Left forelimb (tissue), 1 donor: ENCODE measurements at regions not wholly inside any gene's neighbourhood (a gene's known extent, or its start where the extent isn't known, plus 50 kb on each side); places are given as distances from the start of the nearest gene placed in this dataset.
"Not testable (repeated sequence)": the region's sequence is repeated elsewhere in the genome, so short reads cannot be mapped to it uniquely, and the experiment has no call there.

Experiments used
- DNase-seq: peaks from one replicate; pipeline ENCODE4 v3.0.0-alpha.2; 2018; ENCODE audit warnings: low spot score

DNA sequence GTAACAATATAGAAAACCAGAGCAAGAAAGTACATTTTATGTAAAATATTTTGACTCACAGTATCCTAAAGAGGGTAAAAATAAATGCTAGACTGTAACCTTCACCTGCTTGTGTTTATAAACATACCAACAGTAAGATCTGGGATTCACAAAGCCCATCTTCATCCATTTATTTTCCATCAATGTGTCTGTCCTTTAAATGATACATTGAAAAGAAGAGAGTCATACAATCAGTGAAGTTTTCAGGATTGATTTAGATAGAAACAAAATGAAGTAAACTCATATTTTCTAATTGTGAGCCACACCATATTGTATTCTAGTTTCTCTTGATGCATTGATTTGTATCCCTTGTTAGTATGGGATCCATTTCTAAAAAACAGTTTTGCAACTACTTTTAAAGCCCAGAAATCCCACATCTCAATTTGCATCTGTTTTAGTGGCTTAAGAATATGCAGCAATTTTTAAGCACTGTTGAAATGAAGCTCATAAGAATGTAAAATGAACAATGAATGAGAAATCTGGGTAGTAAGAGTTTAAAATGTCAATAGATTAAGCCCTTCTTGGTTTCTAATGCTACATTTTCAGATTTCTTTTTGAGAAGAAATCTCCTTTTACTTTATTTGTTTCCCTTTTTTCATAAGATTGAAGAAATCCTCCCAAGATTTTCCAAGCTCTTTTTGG is 548.1 kb upstream of the ADGRL2 start:
- DNase-seq = no peak

DNA sequence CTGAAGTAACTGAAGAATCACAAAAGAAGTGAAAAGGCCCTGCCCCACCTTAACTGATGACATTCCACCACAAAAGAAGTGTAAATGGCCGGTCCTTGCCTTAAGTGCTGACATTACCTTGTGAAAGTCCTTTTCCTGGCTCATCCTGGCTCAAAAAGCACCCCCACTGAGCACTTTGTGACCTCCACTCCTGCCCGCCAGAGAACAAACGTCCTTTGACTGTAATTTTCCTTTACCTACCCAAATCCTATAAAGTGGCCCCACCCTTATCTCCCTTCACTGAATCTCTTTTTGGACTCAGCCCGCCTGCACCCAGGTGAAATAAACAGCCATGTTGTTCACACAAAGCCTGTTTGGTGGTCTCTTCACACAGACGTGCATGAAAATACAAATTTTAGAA is 549.9 kb upstream of the ADGRL2 start:
- DNase-seq = not testable (repeated sequence)

DNA sequence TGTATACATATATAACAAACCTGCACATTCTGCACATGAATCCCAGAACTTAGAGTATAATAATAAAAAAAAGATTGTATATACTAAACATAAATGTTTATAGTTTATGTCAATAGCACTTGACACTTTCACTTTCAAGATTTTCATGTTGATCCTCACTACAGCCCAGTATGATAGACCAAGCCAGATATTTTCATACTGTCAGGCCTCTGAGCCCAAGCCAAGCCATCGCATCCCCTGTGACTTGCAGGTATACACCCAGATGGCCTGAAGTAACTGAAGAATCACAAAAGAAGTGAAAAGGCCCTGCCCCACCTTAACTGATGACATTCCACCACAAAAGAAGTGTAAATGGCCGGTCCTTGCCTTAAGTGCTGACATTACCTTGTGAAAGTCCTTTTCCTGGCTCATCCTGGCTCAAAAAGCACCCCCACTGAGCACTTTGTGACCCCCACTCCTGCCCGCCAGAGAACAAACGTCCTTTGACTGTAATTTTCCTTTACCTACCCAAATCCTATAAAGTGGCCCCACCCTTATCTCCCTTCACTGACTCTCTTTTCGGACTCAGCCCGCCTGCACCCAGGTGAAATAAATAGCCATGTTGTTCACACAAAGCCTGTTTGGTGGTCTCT is 555.5 kb upstream of the ADGRL2 start:
- DNase-seq = not testable (repeated sequence)

DNA sequence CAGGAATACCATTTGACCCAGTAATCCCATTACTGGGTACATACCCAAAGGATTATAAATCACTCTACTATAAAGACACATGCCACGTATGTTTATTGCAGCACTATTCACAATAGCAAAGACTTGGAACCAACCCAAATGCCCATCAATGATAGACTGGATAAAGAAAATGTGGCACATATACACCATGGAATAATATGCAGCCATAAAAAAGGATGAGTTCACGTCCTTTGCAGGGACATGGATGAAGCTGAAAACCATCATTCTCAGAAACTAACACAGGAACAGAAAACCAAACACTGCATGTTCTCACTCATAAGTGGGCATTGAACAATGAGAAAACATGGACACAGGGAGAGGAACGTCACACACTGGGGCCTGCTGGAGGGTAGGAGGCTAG is 556.1 kb upstream of the ADGRL2 start:
- not testable (repeated sequence) for DNase-seq

DNA sequence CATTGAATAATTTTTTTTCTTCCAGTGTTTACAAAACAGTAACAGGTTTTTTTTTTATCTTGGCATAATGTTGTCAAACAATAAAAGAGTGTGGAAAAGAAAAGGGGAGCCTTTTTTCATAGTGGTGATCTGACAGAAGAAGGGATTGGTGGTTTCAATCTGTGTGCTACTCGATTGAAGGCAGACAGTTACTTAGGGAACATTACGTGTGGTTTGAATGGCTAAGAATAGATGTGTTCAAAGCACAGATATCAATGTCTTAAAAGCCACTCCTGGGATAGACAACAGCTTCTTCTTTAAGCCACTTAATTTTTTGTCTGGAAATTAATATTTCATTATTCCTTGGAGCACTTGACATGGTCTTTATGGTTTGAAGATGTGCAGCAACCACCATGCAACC is 558.6 kb upstream of the ADGRL2 start:
- no peak for DNase-seq

DNA sequence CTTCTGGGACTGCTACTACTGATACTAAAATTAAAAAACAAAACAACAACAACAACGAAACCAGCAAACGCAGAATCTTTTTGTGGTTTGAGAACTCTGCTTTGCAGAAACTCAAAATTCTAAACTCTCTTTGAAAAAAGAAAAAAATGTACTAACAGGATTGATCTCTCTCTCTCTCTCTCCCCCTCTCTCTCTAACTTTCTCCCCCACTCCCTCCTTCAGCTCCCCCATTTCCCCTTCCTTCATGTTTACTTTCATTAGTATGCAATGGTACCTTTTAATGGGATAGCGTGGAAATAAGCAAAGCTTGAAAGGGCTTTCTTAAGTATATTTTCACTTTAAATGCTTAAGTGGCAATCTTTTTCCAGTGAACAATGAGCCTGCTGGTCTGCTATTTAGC is 562.6 kb upstream of the ADGRL2 start:
- no peak for DNase-seq

DNA sequence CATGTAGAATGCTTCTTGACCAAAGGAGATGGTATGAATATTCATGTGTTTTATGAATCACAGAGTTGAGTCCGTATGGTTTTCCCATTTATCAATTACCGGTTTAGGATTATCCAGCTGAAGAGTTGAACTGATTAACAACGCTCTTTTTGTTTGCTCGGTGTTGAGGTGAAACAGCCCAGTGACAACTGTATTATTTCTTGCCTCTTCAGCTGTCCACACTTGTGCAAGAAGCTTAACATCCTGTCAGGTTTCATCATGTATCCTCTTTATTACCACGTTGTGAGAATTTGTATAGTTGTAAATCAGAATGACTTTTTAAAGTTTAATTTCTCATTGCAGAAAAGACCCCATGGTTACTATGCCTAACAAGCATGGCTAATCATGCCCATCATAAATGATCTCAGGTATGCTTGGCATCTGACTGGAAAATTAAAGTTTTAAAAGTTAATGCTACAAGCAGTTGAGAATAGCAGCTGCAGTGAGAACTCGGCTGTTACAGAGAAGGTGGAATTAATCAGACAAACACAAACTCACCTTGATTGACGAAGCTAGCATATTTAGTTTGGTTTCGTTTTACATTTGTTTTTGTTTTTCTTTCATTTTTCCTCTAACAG is 563.2 kb upstream of the ADGRL2 start:
- DNase-seq = no peak

DNA sequence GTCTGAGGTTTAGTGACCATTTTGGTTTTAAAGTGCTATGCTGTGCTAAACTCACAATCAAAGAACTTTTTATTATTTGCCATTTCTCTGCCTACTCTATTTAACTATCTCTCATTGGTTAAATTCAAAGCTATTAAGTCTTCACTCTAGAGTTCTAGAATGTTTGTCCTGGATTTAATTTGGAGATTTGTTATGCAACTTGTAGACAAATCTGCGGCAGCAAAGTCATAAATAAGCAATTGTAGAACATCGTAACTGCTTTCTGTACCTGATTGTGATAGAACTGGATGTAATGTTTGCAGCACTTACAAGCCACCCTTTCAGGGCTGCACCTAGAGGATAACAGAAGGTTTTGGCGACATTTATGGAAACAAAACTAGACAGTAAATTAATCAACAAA is 566.5 kb upstream of the ADGRL2 start:
- no peak for DNase-seq

DNA sequence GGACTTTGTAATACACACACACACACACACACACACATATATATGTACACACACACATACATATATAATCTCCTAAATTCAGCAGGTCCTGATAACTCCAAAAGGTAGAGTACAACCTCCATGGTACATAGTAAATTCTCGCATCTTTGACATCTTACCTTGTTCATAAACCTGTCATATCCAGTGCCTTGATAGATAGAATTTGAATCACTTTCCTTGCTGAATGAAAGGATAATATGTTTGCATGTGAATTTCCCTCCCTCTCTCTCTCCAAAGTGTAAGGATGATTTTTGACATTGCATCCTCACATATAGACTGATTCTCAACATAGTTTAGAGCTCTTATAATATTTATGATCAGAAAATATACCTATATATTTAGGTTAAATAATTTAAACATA is 567.1 kb upstream of the ADGRL2 start:
- no peak for DNase-seq

DNA sequence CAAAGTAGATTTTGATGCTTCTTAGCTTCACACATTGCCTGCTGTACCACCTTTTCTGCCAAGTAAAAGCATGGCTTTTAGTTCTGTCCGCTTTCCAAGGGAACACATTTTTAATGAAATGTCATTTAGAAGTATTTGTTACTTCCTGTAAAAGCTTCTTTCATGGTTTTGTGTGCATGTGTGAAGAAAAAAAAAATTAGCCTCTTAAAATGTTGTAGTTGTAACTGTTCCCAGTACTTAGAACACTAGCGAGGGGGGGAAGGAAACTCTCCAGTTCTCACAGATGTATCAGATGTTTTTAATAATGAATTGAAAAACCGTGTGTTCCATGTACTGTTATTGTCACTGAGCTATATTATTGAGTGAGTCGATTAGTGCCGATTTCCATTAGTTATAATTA is 568.3 kb upstream of the ADGRL2 start:
- DNase-seq = no peak

DNA sequence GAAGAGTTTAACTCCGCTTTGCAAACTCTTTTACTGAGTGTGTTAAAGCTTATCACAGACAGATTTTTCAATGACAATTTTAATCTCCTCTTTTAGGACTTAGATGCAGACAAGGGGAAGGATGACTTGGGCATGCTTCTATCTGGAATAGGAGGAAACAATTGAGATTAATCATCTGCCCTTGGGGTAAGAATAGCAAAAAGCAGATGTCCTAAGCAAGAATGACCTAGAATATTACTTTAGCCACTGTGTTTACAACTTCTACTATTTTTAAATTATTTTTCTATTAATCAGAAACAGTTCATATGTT is 569.0 kb upstream of the ADGRL2 start:
- DNase-seq = no peak

DNA sequence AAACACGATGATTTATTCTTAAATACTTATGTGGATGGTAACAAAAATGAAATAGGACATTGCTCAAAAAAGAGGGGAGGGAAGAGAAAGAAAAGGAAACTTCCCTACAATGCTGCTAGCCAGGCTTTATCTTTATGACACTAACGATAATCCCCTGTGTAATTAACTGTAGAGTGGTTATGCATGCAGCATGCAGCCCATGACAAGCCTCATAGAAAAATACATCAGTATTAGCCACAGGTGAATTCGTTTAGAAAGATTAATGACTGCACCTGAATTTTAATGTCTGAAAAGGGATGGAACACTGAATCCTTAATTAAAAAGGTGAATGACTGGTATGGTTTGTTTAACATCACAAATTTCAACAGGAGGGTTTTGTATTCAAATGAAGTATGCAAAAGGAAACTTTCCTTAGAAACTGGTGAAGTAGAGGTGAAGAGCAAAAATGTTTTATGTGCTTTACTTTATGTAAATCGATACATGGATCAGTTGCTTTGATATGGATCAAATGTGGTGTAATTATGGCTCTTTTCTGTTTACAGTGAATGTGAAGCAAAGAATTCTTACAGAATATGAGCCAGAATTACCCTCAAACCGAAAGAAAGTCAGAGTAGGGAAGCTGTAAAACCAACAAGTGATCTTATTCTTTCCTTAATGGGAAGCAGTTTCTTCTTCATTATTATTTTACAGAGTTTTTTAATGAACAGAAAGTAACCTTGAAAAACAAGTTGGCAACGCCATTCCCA is 569.6 kb upstream of the ADGRL2 start:
- no peak for DNase-seq

DNA sequence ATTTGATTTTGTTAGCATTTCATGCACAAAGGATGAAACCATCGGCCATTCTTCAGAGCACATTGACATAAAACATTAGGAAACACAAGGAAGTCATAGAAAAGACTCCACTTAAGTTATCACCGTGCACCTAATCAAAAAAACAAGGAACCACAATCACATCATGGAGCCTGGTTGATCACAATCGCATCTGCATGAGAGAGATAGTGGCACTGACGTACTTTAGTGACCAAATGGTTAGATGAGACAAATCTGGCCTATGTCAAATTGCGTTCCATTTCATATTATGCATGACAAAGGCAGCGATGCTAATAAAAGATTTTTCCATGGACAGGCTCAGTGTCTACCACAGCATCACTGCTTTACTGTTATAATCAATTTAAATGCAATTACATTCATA is 571.8 kb upstream of the ADGRL2 start:
- no peak for DNase-seq

DNA sequence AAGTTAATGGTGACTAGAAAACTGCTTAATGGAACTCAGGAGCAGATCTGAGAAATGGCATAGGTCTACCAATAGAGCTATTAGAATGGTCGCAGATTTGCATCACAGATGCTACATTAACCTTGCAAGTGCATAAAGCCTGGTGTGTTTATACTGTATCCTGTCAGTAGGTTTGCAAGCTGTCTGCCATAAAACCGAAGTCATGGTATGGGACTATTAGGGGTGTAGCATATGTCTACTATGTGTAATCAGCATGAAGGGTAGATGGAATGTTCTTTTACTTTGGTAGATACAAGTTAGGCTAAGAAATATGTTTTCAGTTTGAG is 574.2 kb upstream of the ADGRL2 start:
- no peak for DNase-seq

DNA sequence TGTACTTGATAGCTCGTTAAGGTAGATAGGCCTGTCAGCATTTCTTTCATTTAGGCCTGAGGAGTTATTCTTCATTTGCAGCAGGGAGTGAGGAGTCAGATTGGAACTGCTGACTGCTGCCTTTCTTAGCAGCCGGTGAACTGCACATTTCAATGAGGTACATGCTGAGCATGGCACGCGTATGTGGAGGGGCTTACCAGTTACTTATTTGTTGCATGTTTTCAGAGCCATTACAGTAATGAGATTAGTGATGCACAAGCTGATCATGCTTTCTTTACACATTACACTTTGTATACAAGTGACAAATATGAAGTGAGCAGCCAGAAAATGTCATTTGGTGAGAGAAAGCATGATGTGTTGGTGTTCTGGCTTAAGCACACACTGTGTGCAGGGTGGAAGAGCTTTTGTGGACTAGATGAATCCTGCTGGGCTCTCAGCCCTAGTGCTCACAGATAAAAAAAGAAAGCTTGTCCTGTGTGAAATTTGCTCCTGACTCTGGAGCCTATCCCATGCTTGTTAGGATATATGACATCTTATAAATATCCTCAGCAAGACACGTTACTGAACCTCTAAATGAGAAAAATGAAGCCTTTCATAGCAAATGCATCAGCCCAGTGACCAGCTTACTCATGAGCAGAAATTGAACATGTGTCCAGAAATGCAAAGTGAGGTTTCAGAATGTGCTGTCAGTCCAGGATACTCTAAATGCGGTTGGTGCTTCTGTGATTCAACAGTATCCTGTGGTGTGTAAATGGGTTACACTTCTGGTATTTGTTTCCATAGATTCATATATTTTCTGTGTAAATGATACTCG is 574.7 kb upstream of the ADGRL2 start:
- no peak for DNase-seq

DNA sequence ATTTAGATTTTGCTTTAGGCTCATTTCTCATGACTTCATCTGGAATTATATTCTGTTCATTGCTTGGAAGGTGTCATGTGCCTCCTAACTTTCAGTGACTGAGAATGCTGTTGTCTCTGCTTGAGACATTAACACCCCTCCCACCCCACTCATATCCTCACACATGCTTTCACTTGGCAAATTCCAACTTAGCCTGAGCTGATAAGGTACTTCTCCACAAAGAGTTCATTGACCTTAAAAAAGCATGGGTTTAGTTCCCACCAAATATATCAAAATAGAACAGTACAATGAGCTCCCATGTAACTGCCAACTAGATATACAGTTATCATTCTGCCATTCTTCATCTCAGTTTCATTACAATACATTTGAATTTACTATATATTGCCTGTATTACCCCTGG is 576.5 kb upstream of the ADGRL2 start:
- DNase-seq = no peak

DNA sequence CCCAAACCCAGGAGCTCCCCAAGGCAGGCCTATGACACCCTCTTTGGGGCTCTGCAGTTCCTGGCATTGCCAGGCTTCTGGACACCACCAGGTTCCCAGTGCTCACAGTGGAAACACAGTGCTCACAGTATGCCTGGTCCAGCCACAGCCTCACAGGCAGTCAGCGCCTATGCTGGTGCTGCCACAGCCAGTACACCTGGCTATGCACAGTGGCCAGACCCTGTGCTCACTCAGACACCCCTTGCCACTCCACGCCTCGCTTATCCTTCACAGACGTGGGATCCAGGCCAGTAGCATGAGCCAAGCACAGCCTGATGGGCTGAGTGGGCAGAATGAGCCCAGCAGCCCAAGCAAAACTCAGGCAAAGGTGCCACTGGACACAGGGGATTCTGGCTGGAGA is 579.2 kb upstream of the ADGRL2 start:
- no peak for DNase-seq

DNA sequence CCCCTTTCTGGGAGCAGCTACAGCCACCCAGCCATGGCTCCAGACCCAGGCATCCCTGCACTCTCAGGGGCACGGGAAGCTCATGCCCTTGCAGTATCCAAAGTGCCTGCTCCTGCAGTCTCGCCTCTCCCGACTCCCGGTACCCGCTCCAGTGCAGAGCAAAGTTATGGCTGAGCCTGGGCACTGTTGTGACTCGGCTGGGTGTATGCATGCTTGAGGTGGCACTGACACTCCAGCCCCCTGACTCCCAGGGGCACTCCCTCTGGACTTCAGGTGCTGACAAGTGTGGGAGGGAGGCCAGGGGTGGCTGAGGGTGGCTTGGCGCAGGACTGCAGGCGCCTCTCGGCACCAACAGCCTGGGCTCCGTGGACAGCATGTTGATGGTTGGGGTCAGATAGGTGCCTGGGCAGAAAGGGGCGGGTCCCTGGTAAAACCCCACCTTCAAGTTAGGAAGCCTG is 580.1 kb upstream of the ADGRL2 start:
- DNase-seq = no peak

DNA sequence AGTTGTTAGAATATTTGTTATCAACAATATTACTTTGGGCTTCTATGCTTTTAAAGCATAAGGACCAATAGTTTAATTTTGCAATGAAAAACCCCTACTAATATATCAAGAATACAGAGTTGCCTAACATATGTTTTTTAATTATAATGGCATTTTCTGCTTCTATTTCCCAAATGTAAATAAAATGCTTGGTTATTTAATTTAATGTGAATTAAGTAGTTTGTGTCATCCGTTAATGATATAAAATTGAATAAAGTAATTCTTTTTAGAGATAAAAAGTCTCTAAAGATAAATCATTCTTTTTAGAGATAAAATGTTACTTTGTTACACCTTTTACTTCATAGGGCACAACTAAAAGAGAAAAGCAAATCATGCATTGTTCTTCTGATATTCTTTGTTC is 583.7 kb upstream of the ADGRL2 start:
- no peak for DNase-seq

DNA sequence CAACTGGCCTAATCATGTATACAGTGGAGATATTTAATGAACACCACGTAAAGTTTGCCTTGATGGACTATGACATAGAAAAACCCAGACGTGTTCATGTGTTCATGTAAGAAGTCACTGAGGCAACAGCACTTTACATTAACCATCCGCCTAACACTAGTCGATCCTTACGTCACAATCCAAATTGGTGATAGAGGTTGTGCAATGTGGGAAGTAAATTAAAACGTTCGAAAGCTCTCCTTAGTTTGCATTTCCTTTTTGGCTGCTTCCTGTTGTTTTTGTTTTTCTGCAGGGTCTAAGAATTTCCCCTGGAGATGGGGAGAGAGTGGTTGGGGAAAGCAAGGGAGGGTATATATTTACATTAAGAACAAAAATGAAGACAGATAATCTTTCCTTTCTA is 587.5 kb upstream of the ADGRL2 start:
- DNase-seq = no peak

DNA sequence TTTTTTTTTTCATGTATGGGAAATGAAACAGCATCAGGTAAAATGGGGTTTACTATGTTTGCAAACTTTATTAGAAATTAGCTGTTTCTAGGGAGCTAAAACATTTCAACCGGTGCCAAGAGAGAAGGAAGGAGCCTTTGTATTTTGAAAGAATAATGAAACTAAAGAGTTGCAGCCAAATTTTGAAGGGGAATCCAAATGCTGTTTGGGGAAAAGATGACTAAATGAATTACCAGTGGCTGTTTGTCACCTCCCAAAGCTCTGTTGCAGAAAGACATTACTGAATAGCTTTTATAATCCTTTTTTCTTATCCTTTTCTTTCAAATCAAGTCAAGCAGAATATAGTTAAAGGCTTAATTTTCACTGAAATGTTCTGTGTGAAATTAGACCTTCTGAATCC is 591.3 kb upstream of the ADGRL2 start:
- DNase-seq = no peak

DNA sequence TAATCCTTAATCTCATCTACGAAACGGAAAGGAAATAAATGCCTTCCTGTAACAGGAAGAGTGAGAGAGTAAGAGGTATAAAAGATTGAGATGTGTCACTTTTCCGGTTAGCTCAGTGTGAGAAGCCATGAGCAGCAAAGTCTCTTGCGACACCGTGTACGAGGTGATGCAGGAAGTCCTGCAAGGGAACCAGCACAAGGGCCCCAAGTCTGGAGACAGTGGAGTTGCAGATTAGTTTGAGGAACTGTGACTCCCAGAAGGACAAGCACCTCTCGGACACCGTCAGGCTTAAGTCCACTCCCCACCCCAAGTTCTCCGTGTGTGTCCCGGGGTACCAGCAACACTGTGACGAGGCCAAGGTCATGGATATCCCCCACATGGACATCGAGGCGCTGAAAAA is 592.3 kb upstream of the ADGRL2 start:
- no peak for DNase-seq
